GM18858 (cell line): ENCODE measurements at regions not wholly inside any gene's neighbourhood (a gene's known extent, or its start where the extent isn't known, plus 50 kb on each side); places are given as distances from the start of the nearest gene placed in this dataset.
"Not testable (repeated sequence)": the region's sequence is repeated elsewhere in the genome, so short reads cannot be mapped to it uniquely, and the experiment has no call there.

Experiments
- ATAC-seq: cut with Tn5 transposase; IDR thresholded peaks from one replicate; pipeline ENCODE4 v1.9.1; 2021; ENCODE audit not compliant: unreplicated experiment

- not testable (repeated sequence) for ATAC-seq
Observed at GRCh38 chr18:14342170-14342569, 201.2 kb downstream of the POTEC start.

GRCh38 chr18:14336017-14336416 lies 203.8 kb upstream of the ZNF519 start:
- not testable (repeated sequence) for ATAC-seq

DNA sequence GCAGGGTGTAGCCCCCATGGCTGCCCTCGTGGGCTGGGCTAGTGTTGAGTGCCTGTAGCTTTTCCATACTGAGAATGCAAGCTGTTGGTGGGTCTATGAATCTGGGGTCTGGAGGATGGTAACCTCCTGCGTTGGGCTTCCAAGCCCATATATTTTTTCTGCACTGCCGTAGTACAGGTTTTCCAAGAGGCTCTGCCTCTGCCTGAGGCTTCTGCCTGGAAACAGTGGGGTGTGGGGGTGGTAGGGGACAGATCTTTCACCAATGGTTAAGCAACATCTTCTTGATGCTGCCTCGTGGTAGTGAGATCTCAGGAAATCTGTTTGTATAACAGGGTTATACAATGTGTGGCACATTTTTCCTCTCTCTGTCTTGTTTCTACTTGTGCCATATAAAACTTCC lies 189.0 kb upstream of the ZNF519 start:
- not testable (repeated sequence) for ATAC-seq

- ATAC-seq: not testable (repeated sequence)
Observed at GRCh38 chr18:14301255-14301654, 169.0 kb upstream of the ZNF519 start.

- ATAC-seq: not testable (repeated sequence)
Observed at GRCh38 chr18:14295081-14295480, 162.8 kb upstream of the ZNF519 start.

GRCh38 chr18:14285053-14285452 lies 152.8 kb upstream of the ZNF519 start:
- ATAC-seq: no peak

DNA sequence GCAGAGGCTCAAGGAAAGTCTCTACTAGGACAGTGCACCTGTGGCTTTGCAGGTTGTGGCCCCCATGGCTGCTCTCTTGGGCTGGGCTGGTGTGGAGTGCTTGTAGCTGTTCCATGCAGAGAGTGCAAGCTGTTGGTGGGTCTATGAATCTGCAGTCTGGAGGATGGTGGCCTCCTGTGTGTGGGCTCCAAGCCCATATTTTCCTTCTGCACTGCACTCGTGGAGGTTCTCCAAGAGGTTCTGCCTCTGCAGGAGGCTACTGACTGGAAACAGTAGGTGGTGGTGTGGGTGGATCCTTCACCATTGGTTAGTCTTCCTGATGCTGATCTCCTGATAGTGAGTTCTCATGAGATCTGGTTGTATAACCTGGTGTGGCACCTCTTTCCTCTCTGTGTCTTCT lies 143.2 kb upstream of the ZNF519 start:
- ATAC-seq: not testable (repeated sequence)

DNA sequence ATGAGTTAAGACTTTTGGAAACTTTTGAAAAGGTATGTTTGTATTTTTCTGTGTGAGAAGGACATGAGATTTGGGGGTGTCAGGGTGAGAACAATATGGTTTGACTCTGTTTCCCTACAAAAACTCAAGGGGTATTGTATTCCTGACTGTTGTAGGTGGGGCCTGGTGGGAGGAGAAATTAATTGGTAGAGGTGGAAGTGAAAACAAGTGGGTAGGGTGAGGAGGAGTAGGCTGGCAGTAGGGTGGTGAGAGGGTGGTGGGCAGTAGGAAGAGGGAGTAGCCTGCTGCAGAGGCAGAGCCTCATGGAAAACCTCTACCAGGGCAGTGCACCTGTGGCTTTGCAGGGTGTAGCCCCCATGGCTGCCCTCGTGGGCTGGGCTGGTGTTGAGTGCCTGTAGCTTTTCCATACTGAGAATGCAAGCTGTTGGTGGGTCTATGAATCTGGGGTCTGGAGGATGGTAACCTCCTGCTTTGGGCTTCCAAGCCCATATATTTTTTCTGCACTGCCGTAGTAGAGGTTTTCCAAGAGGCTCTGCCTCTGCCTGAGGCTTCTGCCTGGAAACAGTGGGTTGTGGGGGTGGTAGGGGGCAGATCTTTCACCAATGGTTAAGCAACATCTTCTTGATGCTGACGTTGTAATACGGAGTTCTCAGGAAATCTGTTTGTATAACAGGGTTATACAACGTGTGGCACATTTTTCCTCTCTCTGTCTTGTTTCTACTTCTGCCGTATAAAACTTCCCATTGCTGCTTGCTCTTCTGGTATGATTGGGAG lies 133.6 kb upstream of the ZNF519 start:
- not testable (repeated sequence) for ATAC-seq

DNA sequence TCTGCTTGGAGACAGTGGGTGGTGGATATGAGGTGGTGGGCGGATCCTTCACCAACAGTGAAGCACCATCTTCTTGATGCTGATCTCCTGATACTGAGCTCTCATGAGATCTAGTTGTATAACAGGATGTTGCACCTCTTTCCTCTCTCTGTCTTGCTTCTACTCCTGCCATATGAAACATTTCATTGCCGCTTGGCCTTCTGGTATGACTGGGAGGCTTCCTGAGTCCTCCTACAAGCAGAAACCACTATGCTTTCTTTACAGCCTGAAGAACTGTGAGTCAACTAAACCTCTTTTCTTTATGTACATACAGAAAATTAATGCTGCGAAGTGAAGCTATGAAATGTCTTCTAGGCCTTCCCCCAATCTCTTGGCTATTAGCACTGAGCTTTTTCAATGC lies 130.6 kb upstream of the ZNF519 start:
- not testable (repeated sequence) for ATAC-seq

DNA sequence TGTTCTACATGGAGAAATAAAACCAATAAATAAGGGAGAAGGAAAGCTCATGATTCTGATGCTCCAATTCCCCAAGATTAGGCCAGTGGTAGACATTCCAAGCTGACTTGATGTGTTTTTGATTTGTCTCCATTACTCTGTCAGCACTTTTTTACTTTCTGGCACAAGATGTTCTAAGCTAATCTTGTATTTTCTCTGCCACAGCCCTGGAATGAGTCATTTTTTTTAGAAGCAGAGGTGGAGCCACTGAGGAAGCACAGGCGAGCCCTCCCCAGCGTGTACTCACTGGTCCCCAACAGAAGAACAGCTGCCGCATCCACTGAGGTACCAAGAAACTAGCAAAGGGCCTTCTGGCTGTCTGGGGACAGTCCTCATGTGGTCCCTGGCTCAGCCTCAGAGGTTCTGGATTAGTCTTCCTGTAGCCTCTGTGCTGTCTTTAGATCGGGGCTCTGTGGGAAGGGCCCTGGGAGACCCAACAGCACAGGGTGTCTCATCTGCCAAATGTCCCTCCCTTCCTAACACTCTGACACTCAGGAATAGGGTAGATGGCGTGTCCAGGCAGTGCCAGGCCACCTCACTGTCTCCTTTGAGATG lies 117.9 kb upstream of the ZNF519 start:
- ATAC-seq: not testable (repeated sequence)

- ATAC-seq: not testable (repeated sequence)
Observed at GRCh38 chr18:14239224-14239623, 107.0 kb upstream of the ZNF519 start.

GRCh38 chr18:14236356-14237048 lies 104.3 kb upstream of the ZNF519 start:
- ATAC-seq: not testable (repeated sequence)

- ATAC-seq: not testable (repeated sequence)
Observed at GRCh38 chr18:14225286-14225679, 93.0 kb upstream of the ZNF519 start.

- ATAC-seq: not testable (repeated sequence)
Observed at GRCh38 chr18:14224551-14225285, 92.5 kb upstream of the ZNF519 start.

DNA sequence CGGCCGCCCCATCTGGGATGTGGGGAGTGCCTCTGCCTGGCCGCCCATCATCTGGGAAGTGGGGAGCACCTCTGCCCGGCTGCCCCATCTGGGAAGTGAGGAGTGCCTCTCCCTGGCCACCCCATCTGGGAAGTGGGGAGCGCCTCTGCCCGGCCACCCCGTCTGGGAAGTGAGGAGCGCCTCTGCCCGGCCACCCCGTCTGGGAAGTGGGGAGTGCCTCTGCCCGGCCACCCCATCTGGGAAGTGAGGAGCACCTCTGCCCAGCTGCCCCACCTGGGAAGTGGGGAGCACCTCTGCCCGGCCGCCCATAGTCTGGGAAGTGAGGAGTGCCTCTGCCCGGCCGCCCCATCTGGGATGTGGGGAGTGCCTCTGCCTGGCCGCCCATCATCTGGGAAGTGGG lies 91.7 kb upstream of the ZNF519 start:
- not testable (repeated sequence) for ATAC-seq

- not testable (repeated sequence) for ATAC-seq
Observed at GRCh38 chr18:14223231-14223822, 91.1 kb upstream of the ZNF519 start.

- not testable (repeated sequence) for ATAC-seq
Observed at GRCh38 chr18:14222354-14223221, 90.4 kb upstream of the ZNF519 start.

GRCh38 chr18:14221689-14222088 lies 89.5 kb upstream of the ZNF519 start:
- no peak for ATAC-seq

- ATAC-seq: not testable (repeated sequence)
Observed at GRCh38 chr18:14215952-14216351, 83.7 kb upstream of the ZNF519 start.

GRCh38 chr18:14203424-14203823 lies 71.2 kb upstream of the ZNF519 start:
- ATAC-seq: not testable (repeated sequence)
